ENCODE measurements at regions not wholly inside any gene's neighbourhood (a gene's known extent, or its start where the extent isn't known, plus 50 kb on each side); places are given as distances from the start of the nearest gene placed in this dataset.

- intact Hi-C loops (cut with micrococcal nuclease) (no loop called here), dilution Hi-C loops (cut with HindIII; ENCODE audit: low sequenced_read_pairs, unreplicated experiment) (no loop called here), in situ Hi-C loops (cut with MboI; ENCODE audit: low sequenced_read_pairs) (no loop called here)
- Histone ChIP-seq H3K9me1 (ENCODE audit: insufficient read depth, low read length) (no peaks in the 10 kb centered on the region), H3K18ac (ENCODE audit: low read depth, low read length) (no peak overlapping the region), H3K79me1 (ENCODE audit: low read depth in 1 of 2, low read length in 2 of 2) (no peaks in the 10 kb centered on the region), H3K4me2 (ENCODE audit: low read depth, low read length) (no peak overlapping the region), H3K4me1 (ENCODE audit: control insufficient read depth, insufficient read depth, low read length) (no peaks in the 10 kb centered on the region), H3K9ac (ENCODE audit: low read depth, low read length) (no peak overlapping the region), H2BK5ac (ENCODE audit: low read depth, low read length, poor library complexity, severe bottlenecking) (no peak overlapping the region), H3K9me3 (ENCODE audit: control insufficient read depth, insufficient read depth, low read length) (no peaks in the 10 kb centered on the region), H3K36me3 (ENCODE audit: control insufficient read depth, insufficient read depth, low read length) (no peaks in the 10 kb centered on the region), H3K56ac (ENCODE audit: extremely low read depth, insufficient read depth, low read length) (no peak overlapping the region), H4K91ac (ENCODE audit: insufficient read depth, low read depth, low read length) (no peak overlapping the region), H4K5ac (ENCODE audit: low read depth, low read length) (no peak overlapping the region), H2BK20ac (ENCODE audit: low read depth, low read length) (no peak overlapping the region), H2BK15ac (ENCODE audit: low read depth, low read length) (no peak overlapping the region), H2AK5ac (ENCODE audit: low read depth, low read length) (no peak overlapping the region), H2AK9ac (replicated peaks; ENCODE audit: low read depth, low read length, poor library complexity) (no peak overlapping the region), H2BK120ac (ENCODE audit: low read depth, low read length) (no peak overlapping the region), H3K4me3 (ENCODE audit: insufficient read depth, low read depth, low read length) (no peak overlapping the region), H4K20me1 (ENCODE audit: insufficient read depth, low read length) (no peaks in the 10 kb centered on the region), H3K23ac (ENCODE audit: low read depth, low read length) (no peak overlapping the region), H3K27me3 (ENCODE audit: control insufficient read depth, insufficient read depth, low read length) (no peaks in the 10 kb centered on the region), H3K4ac (ENCODE audit: low read depth, low read length) (no peak overlapping the region), H3K14ac (replicated peaks; ENCODE audit: low read depth, low read length) (no peak overlapping the region), H3K27ac (ENCODE audit: insufficient read depth, low read length) (no peak overlapping the region), H4K8ac (ENCODE audit: low read depth in 2 of 2, low read length in 2 of 2) (no peak overlapping the region), H2AFZ (replicated peaks; ENCODE audit: low read length, poor library complexity) (no peak overlapping the region)
- TF ChIP-seq MAFK (IDR thresholded peaks at IDR 0.05; ENCODE audit: low read depth, low read length) (peak; percentile 73), CEBPB (IDR thresholded peaks at IDR 0.05; ENCODE audit: low read depth, low read length) (no peak)
- BruUV-seq (replicated peaks): no TSS peak
- ChIA-PET POLR2A (ENCODE audit: unreplicated experiment) (no interaction called here), CTCF (no interaction called here)
- no peak for ATAC-seq (ENCODE audit: low read depth)
- no CpG with 5 or more reads among the region's 1 CpG for WGBS, 2 experiments (ENCODE audit: extremely low coverage in 2 of 2, insufficient read length in 1 of 2)
- DNase-seq: no peak
Measured at GRCh38 chr4:72827968-72828367, 241.5 kb downstream of the COX18 start.

Measured in IMR-90 (cell line).